ENCODE measurements at regions not wholly inside any gene's neighbourhood (a gene's known extent, or its start where the extent isn't known, plus 50 kb on each side); places are given as distances from the start of the nearest gene placed in this dataset.
"Not testable (repeated sequence)": the region's sequence is repeated elsewhere in the genome, so short reads cannot be mapped to it uniquely, and the experiment has no call there.

DNA sequence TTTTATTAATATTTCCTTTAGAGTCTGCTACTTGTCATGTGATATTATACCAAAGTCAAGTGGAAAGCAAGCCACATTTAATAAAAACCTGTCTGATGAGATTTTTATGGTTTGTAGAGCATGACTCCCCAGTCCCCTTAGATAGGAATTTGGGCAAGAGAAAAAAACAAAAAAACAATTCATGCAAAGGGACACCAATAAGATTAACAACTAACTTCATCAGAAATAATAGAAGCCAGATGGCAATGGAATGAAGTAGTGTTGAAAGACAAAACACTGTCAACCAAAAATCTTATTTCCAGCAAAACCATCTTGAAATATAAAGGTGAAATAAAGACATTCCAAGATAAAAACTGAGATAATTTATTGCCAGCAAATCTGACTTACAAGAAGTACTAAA, 228.8 kb upstream of the SGCG start:
- TF ChIP-seq, protein P1, sequence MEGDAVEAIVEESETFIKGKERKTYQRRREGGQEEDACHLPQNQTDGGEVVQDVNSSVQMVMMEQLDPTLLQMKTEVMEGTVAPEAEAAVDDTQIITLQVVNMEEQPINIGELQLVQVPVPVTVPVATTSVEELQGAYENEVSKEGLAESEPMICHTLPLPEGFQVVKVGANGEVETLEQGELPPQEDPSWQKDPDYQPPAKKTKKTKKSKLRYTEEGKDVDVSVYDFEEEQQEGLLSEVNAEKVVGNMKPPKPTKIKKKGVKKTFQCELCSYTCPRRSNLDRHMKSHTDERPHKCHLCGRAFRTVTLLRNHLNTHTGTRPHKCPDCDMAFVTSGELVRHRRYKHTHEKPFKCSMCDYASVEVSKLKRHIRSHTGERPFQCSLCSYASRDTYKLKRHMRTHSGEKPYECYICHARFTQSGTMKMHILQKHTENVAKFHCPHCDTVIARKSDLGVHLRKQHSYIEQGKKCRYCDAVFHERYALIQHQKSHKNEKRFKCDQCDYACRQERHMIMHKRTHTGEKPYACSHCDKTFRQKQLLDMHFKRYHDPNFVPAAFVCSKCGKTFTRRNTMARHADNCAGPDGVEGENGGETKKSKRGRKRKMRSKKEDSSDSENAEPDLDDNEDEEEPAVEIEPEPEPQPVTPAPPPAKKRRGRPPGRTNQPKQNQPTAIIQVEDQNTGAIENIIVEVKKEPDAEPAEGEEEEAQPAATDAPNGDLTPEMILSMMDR (conservative IDR thresholded peaks at IDR 0.05; ENCODE audit: low read depth, low read length): not testable (repeated sequence)
- not testable (repeated sequence) for TF ChIP-seq CEBPB (IDR thresholded peaks at IDR 0.05; ENCODE audit: low read depth, low read length); MXI1 (IDR thresholded peaks at IDR 0.05; ENCODE audit: borderline replicate concordance, low read depth, low read length); RAD21 (IDR thresholded peaks at IDR 0.05; ENCODE audit: low read length); RFX5 (IDR thresholded peaks at IDR 0.05; ENCODE audit: low read depth, low read length); MAZ (IDR thresholded peaks at IDR 0.05; ENCODE audit: borderline replicate concordance, low read depth, low read length); POLR2A (IDR thresholded peaks at IDR 0.05; ENCODE audit: low read depth, low read length); MAFK (IDR thresholded peaks at IDR 0.05; ENCODE audit: low read depth, low read length); RCOR1 (IDR thresholded peaks at IDR 0.05; ENCODE audit: insufficient replicate concordance, low read length); BHLHE40 (IDR thresholded peaks at IDR 0.05; ENCODE audit: low read depth, low read length); CHD1 (IDR thresholded peaks at IDR 0.05; ENCODE audit: low read depth, low read length); SMC3 (IDR thresholded peaks at IDR 0.05; ENCODE audit: low read depth, low read length)
- TF ChIP-seq, protein P2, sequence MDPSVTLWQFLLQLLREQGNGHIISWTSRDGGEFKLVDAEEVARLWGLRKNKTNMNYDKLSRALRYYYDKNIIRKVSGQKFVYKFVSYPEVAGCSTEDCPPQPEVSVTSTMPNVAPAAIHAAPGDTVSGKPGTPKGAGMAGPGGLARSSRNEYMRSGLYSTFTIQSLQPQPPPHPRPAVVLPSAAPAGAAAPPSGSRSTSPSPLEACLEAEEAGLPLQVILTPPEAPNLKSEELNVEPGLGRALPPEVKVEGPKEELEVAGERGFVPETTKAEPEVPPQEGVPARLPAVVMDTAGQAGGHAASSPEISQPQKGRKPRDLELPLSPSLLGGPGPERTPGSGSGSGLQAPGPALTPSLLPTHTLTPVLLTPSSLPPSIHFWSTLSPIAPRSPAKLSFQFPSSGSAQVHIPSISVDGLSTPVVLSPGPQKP (IDR thresholded peaks at IDR 0.05; ENCODE audit: borderline replicate concordance, low read depth, low read length): not testable (repeated sequence)
